ENCODE measurements at regions not wholly inside any gene's neighbourhood (a gene's known extent, or its start where the extent isn't known, plus 50 kb on each side); places are given as distances from the start of the nearest gene placed in this dataset.
"Not testable (repeated sequence)": the region's sequence is repeated elsewhere in the genome, so short reads cannot be mapped to it uniquely, and the experiment has no call there.

DNA sequence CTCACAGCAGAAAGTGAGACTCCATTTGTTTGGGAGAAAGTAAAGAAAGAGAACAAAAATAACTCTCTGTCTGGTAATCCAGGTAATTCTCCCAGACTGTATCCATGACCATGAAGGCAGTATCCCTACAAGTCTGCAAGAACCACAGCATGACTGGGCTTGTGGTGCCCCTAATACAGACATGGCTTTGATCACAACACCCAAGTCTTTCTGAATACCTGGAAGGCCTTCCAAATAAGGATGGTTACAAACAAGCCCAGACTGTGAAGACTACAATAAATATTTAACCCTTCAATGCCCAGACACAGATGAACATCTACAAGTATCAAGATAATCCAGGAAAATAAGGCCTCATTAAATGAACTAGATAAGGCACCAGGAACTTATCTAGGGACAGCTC lies 481.1 kb upstream of the RORB start:
- no peak for DNase-seq (ENCODE audit: low read depth)

DNA sequence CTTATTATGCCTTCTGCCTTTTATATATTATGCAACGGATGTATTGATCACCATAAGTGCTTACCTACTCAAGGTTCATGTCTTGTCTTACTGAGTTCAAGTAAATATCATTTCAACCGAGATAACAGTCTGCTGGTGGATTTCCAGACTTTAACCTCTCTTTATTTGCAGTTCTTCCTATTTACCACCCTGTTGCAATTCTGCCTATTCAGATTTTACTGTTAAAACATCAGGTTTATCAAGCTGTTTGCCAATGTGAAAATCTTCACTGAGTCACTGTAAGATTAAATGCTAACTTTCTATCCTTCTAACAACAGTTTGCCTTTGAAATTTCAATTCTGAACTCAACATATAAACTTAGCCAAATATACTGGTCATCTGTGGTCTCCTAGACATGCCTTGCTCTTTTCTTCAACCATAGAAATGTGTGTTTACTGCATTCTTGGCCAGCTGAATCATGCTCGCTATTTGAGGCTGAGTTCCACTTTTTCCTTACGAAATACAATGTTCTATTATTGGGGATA lies 471.7 kb upstream of the RORB start:
- no peak for DNase-seq (ENCODE audit: low read depth)

GRCh38 chr9:74032421-74032820 lies 464.7 kb upstream of the RORB start:
- no peak for DNase-seq (ENCODE audit: low read depth)

DNA sequence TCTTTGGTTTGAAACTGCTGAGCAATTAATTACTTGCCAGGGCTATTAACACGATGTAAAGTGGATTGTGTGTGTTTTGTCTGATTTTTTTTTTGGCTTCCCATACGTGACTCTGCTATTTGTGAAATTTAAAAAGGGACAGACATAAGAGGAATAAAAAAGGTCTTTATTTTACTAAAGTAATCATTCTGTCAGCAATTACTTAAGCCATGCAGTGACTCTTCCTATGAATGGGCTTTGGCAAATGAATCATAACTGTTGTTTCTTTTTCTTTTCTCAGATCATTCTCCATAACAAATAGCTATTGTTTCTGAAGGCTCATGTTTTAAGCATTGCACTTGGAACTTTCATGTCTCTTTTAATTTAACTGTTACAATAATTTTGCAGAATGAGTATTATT lies 461.3 kb upstream of the RORB start:
- no peak for DNase-seq (ENCODE audit: low read depth)

GRCh38 chr9:74036549-74037231 lies 460.4 kb upstream of the RORB start:
- no peak for DNase-seq (ENCODE audit: low read depth)

DNA sequence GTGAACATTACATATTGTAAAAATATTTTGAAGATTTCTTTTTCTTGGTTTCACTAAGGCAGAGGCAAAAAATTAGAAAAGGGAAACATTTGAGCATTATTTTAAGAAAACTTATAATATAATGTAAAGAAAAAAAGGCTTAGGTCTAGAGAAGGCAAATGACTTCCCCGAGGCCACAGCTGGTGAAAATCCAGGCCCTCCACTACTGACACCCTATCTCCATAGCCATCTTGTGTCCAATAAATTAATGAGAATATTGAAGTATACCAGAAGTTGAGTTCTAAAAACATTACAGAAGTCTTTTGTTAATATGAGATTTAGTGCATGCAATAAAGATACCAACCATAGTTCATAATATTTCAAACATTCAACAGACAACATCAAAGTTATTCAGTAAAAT lies 459.9 kb upstream of the RORB start:
- no peak for DNase-seq (ENCODE audit: low read depth)

- no peak for DNase-seq (ENCODE audit: low read depth)
These were observed 455.5 kb upstream of the RORB start for GRCh38 chr9:74041588-74041987.

GRCh38 chr9:74044844-74045243 lies 452.3 kb upstream of the RORB start:
- DNase-seq (ENCODE audit: low read depth), result no peak

- DNase-seq (ENCODE audit: low read depth), result no peak
These were observed 441.1 kb upstream of the RORB start for GRCh38 chr9:74056023-74056422.

GRCh38 chr9:74057051-74057450 lies 440.1 kb upstream of the RORB start:
- DNase-seq (ENCODE audit: low read depth), result not testable (repeated sequence)

GRCh38 chr9:74064702-74065101 lies 432.4 kb upstream of the RORB start:
- no peak for DNase-seq (ENCODE audit: low read depth)

DNA sequence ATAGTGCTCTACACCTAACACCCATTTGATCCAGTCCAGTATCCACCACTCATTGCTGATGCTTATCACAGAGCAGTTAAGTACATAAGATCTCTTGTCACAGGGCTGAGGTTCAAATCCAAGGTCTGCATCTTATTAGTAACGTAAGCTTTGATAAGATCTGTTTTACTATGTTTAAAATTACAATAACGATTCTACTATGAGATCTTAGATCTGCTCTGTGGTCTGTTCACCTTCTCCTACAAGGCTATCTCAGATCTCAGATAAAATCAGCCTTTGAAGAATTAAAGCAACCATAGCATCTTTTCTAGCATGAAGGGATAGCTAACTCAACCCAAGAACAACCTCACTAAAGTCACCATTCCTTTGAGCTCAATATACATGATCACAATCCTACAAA lies 431.0 kb upstream of the RORB start:
- DNase-seq (ENCODE audit: low read depth), result no peak

- no peak for DNase-seq (ENCODE audit: low read depth)
These were observed 430.5 kb upstream of the RORB start for GRCh38 chr9:74066605-74067004.

DNA sequence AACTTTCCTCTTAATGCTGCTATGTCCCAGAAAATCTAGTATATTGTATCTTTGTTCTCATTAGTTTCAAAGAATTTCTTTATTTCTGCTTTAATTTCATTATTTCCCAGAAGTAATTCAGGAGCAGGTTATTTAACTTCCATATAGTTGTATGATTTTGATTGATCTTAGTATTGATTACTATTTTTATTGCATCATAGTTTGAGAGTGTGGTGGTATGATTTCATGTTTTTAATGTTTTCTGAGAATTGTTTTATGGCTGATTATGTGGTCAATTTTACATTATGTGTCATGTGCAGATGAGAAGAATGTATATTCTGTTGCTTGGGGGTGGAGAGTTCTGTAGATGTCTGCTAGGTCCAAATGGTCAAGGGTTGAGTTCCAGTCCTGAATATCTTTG lies 425.6 kb upstream of the RORB start:
- DNase-seq (ENCODE audit: low read depth), result no peak

GRCh38 chr9:74073897-74074296 lies 423.2 kb upstream of the RORB start:
- DNase-seq (ENCODE audit: low read depth), result no peak

DNA sequence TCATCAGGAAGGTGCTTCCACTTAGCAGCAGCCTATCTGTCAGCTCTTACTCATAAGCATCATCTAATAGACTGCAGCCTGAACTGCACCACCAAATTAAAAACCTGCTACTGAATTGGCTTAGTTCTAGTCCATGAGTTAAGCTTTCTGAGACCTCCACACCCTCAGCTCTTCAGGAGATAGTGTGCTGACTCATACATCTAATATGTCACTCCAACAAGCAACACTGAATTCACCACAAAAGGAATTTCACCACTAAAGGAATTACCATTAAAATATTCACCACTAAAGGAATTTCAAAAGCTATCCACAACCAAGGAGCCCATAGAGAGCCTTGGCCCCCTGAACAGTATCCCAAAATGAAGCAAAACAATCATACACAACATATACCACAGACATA lies 418.5 kb upstream of the RORB start:
- DNase-seq (ENCODE audit: low read depth), result no peak

- DNase-seq (ENCODE audit: low read depth), result not testable (repeated sequence)
These were observed 416.5 kb upstream of the RORB start for GRCh38 chr9:74080652-74081051.

- no peak for DNase-seq (ENCODE audit: low read depth)
These were observed 413.3 kb upstream of the RORB start for GRCh38 chr9:74083681-74084433.

DNA sequence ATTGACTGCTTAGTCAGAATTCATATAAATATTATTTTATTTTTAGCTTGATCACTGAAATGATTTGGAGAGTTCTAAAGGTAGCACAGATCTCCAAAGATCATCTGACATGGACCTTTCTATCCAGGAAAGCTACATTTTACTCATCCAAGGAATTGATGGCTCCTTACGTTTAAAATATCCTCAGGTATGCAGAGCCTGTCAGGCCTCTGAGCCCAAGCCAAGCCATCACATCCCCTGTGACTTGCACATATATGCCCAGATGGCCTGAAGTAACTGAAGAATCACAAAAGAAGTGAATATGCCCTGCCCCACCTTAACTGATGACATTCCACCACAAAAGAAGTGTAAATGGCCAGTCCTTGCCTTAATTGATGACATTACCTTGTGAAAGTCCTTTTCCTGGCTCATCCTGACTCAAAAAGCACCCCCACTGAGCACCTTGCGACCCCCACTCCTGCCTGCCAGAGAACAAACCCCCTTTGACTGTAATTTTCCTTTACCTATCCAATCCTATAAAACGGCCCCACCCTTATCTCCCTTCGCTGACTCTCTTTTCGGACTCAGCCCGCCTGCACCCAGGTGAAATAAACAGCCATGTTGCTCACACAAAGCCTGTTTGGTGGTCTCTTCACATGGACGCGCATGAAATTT lies 411.6 kb upstream of the RORB start:
- not testable (repeated sequence) for DNase-seq (ENCODE audit: low read depth)

- not testable (repeated sequence) for DNase-seq (ENCODE audit: low read depth)
These were observed 406.2 kb upstream of the RORB start for GRCh38 chr9:74090921-74091320.

DNA sequence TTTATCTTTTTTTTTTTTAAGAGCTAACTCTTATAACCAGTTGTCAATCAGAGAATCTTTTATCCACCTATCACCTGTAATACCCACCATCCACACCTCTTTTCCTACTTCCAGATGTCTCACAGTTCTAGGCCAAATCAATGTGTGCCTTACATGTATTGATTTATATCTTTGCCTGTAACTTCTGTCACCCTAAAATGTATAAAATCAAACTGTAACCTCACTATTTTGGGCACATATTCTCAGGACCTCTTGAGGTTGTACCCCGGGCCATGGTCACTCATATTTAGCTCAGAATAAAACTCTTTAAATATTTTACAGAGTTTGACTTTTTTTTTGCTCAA lies 404.7 kb upstream of the RORB start:
- DNase-seq (ENCODE audit: low read depth), result no peak

- not testable (repeated sequence) for DNase-seq (ENCODE audit: low read depth)
These were observed 403.1 kb upstream of the RORB start for GRCh38 chr9:74094037-74094436.

DNA sequence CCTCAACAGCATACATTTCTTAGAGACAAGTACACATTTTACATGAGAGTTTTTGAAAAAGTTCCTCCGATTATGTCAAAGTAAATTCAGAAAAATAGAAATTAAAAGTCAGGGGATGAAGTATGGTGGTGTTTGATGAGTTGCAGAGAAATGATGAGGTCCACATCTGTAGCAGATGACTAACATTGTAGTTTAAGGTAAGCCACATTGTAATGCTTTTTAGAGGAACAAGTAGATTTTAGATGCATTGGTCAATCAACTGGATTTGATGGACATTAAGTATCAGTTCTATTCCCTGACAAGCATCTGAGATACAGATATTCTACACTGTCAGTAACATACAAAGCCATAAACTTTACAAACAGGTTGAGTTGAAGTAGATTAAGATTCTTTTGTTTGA lies 402.4 kb upstream of the RORB start:
- no peak for DNase-seq (ENCODE audit: low read depth)
